ENCODE measurements at regions not wholly inside any gene's neighbourhood (a gene's known extent, or its start where the extent isn't known, plus 50 kb on each side); places are given as distances from the start of the nearest gene placed in this dataset.
"Not testable (repeated sequence)": the region's sequence is repeated elsewhere in the genome, so short reads cannot be mapped to it uniquely, and the experiment has no call there.

- DNase-seq (ENCODE audit: low spot score): no peak
Measured at GRCh38 chr21:28193189-28193588, 799.5 kb downstream of the LTN1 start.

- DNase-seq (ENCODE audit: low spot score): no peak
Measured at GRCh38 chr21:28186604-28187003, 806.1 kb downstream of the LTN1 start.

DNA sequence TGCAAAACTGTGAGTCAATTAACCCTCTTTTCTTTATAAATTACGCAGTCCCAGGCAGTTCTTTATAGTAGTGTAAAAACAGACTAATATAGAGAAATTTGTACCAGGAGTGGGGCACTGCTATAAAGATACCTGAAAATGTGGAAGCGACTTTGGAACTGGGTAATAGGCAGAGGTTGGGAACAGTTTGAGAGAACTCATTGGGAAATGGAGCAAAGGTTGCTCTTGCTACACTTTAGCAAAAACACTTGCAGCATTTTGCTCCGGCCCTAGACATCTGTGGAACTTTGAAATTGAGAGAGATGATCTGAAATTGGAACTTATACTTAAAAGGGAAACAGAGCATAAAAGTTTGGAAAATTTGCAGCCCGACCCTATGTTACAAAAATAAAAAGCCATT lies 810.9 kb downstream of the LTN1 start:
- no peak for DNase-seq (ENCODE audit: low spot score)

- DNase-seq (ENCODE audit: low spot score): no peak
Measured at GRCh38 chr21:28179136-28179535, 813.5 kb downstream of the LTN1 start.

DNA sequence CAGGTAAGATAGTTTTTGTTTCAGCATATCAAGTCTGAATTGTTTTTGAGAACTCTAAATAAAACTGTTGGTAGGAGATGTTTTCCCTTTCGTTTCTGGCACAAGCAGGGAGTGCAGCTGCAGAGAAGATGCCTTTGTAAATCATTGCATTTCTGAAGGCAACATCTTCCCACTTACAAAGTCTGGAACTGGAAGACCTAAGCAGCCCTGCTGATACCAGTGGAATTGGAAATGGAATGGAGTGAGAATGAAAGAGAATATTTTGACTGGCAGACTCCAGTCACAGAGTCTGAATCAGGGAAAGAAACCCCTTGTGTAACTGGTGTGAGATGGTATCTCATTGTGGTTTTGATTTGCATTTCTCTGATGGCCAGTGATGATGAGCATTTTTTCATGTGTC lies 815.6 kb downstream of the LTN1 start:
- no peak for DNase-seq (ENCODE audit: low spot score)

GRCh38 chr21:28174701-28175100 lies 818.0 kb downstream of the LTN1 start:
- no peak for DNase-seq (ENCODE audit: low spot score)

DNA sequence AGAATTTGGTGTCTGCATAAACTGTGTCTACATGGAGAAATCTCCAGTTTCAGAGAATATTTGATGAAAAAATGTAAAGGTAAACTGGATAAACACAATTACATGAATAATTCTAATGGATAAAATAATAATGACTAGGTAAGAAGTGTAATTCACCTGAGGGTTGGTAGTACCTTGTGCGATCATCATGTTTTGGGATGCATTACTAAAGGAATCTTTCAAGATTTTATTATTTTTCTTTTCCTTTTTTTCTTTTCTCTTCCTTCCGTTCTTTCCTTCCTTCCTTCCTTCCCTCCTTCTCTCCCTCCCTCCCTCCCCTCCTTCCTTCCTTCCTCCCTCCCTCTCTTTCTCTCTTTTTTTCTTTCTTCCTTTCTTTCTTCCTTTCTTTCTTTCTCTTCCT lies 818.7 kb downstream of the LTN1 start:
- DNase-seq (ENCODE audit: low spot score): no peak

DNA sequence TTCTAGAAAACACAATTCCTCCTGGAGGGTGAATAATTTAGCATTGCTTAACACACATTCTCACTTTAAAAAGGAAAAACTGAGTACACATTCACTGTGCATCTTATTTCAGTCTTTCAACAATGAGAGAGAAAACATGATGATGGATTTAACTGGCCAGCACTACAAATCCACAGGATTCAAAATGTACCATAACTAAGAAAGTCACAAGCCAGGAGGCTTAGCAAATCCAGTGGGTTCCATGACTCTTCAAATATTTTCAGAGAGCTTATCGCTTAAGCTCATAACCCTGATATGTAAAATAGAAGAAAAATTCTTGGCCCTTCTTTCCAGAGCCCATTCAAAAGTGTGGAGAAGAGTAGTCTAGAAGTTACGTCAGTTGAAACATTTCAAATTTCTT lies 820.3 kb downstream of the LTN1 start:
- no peak for DNase-seq (ENCODE audit: low spot score)

GRCh38 chr21:28167366-28167765 lies 825.3 kb downstream of the LTN1 start:
- DNase-seq (ENCODE audit: low spot score): no peak

- not testable (repeated sequence) for DNase-seq (ENCODE audit: low spot score)
Measured at GRCh38 chr21:28164519-28164918, 828.2 kb downstream of the LTN1 start.

DNA sequence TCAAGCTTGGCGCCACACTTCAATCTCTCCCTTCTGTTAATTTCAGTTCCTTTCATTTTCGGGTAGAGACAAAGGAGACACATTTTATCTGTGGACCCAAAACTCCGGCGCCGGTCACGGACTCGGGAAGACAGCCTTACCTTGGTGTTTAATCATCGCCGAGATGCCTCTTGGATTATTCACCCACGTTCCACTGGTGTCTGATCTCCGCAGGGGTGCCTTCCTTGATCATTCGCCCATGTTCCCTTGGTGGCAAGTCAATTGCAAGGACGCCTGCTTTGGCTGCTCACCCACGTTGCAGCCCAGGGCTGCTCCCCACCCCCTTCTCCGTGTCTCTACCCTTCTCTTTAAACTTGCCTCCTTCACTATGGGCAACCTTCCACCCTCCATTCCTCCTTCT lies 830.6 kb downstream of the LTN1 start:
- DNase-seq (ENCODE audit: low spot score): not testable (repeated sequence)

- DNase-seq (ENCODE audit: low spot score): no peak
Measured at GRCh38 chr21:28160378-28160777, 832.3 kb downstream of the LTN1 start.

- DNase-seq (ENCODE audit: low spot score): no peak
Measured at GRCh38 chr21:28159396-28159795, 833.3 kb downstream of the LTN1 start.

- DNase-seq (ENCODE audit: low spot score): no peak
Measured at GRCh38 chr21:28156590-28156989, 836.1 kb downstream of the LTN1 start.

DNA sequence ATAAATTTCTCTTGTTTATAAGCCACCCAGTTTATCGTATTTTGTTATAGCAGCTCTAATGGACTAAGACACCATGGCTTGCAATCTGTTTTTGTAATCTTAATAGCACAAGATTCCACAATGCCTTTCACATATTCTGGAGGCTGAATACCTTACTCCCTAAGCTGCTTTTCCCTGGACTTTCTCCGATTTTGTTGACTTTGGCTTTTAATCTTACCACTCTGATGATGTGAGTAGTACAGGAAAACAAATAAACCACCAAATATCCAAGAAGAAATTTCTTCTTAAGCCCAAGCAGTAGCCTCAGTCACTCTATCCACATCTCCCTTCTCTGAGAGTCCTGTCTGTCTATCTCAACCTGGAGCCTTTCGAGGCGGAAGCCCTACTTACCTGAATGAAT lies 838.6 kb downstream of the LTN1 start:
- DNase-seq (ENCODE audit: low spot score): no peak

DNA sequence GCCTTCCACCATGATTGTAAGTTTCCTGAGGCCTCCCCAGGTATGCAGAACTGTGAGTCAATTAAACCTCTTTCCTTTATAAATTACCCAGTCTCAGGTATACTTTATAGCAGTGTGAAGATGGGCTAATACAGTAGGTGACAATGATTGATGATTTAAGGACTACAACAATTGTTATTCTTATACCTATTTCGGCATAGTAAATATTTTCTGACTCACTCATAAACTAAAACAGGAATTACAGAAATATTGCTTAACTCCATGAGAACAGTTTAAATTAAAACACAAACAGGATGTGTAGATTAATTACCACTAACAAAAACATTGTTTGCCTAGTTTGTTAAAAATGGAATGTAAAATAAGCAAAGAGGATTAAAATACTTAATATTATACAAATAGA lies 839.9 kb downstream of the LTN1 start:
- DNase-seq (ENCODE audit: low spot score): no peak

- DNase-seq (ENCODE audit: low spot score): no peak
Measured at GRCh38 chr21:28151758-28152157, 840.9 kb downstream of the LTN1 start.

- DNase-seq (ENCODE audit: low spot score): no peak
Measured at GRCh38 chr21:28150778-28151177, 841.9 kb downstream of the LTN1 start.

DNA sequence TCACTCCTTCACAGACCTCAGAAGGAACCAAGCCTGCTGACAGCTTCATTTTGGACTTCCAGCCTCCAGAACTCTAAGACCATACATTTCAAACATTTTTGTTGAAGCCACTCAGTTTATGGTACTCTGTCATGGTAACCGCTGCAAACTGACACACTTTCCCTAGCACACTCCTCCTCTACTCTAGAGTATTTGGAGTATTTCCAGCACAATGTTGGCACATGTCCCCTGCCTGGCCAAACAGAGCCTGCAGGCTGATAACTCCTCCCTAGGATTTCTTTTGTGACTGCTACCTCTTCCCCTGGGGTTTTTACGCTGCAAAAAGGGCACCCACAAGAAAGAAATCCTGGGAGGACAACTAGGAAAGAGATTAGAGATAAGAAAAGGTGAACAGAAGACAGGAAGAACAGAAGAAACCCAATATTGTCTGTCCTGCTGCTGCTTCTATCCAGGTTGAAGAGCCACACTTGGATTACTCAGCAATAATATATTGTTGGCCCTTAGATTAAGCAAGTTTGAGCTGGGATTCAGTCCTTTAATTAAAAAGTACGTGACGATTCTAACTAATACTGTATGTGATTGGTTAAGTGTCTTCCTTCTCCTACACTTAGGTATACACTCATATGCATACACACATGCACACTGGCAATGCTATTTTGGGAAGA lies 844.1 kb downstream of the LTN1 start:
- DNase-seq (ENCODE audit: low spot score): no peak

DNA sequence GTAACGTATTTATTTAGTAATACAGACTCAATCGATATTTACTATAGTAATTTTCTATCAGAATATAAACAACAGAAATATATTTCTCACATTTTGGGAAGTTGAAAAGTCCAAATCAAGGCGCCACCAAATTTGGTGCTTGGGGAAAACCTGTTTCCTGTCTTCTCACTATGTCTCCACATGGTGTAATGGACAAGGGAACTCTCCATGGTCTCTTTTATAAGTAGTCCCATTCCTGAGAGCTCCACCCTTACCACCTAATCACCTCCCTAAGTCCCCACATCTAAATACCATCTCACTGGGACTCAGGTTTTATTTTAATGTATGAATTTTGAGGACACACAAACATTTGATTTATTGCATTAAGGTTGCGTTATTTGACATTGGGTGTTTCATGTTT lies 848.0 kb downstream of the LTN1 start:
- no peak for DNase-seq (ENCODE audit: low spot score)

DNA sequence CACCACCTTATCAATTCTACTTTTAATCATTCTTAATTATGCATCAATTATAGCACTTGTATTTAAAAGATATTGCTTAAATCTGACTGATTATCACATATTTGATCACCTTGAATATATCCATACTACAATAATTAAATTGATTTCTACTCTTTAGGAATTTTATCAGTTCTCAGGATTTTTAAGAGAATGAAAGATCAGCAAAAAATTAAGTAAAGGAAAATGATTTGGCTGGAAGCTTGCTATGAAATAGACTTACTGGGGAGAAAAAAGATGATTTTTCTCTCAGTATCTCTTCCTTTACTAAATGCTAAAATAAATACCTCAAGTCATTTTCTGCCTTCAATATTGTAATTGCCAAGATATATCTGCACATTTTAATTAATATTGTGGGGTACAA lies 848.6 kb downstream of the LTN1 start:
- no peak for DNase-seq (ENCODE audit: low spot score)

DNA sequence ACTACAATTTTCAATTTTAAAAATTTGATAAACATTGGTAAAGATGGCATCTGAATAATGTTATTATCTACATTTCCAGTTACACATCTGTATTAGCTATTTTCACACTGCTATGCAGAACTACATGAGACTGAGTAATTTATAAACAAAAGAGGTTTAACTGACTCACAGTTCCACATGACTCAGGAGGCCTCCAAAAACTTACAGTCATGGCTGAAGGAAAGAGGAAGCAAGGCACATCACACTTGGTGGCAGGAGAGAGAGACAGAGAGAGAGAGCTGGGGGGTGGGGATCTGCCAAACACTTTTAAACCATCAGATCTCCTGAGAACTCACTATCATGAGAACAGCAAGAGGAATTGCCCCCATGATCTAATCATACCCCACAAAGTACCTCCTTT lies 850.0 kb downstream of the LTN1 start:
- DNase-seq (ENCODE audit: low spot score): peak; percentile 78

GRCh38 chr21:28138272-28138671 lies 854.4 kb downstream of the LTN1 start:
- DNase-seq (ENCODE audit: low spot score): peak; percentile 93

DNA sequence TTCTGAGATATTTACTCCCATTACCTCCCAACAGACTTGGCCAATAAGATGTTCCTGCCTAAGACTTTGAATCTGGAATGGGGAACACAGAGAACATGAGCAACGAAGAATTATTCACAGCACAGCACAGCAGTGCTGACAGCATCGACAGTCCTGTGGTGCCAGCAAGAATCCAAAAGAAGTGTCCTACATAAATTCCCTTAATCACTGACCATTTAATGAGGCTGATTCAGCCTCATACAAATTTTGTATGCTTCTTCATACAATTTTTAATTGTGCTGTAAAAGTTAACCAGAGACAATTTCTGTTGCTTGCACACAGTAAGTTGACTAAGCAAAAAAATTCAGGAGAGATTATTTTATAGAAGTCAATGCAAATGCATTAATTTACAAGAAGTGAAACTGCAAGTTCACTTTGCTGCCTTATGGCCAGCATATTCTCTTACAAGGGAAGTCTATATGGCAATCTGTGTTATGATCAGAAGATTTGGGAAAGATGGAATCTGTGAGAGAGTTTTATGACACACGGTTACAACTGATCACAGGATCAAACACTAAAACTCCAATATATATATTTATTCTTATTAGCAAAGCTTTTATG lies 855.9 kb downstream of the LTN1 start:
- DNase-seq (ENCODE audit: low spot score): peak; percentile 73

Data from A172 (cell line).